Smooth muscle cell (in vitro differentiated cells): ENCODE measurements at regions not wholly inside any gene's neighbourhood (a gene's known extent, or its start where the extent isn't known, plus 50 kb on each side); places are given as distances from the start of the nearest gene placed in this dataset.
A peak's percentile ranks its signal among the peaks of the same experiment; 100 is the strongest.

Experiments
- DNase-seq: peaks from one replicate; lab custom pipeline; 2025; ENCODE audit not compliant: unreplicated experiment; lab: John Stamatoyannopoulos, UW
- H2AFZ ChIP-seq: fragments of 200-600 bp; sonication (generic); 2 replicates; pipeline ENCODE4 v1.6.0; 2016; ENCODE audit warnings: antibody characterized with exemption, low read depth, mild to moderate bottlenecking
- H3F3A ChIP-seq: fragments of 200-600 bp; sonication (generic); 2 replicates; pipeline ENCODE4 v1.6.0; 2017; ENCODE audit warnings: antibody characterized with exemption, low read depth
- H3K27ac ChIP-seq: fragments of 200-600 bp; sonication (generic); 2 replicates; pipeline ENCODE4 v1.5.1; 2016; ENCODE audit warnings: low read depth, mild to moderate bottlenecking
- H3K27me3 ChIP-seq: fragments of 200-600 bp; sonication (generic); 2 replicates; pipeline ENCODE4 v1.6.1; 2016; ENCODE audit warnings: low read depth, mild to moderate bottlenecking
- H3K36me3 ChIP-seq: fragments of 200-600 bp; sonication (generic); 2 replicates; pipeline ENCODE4 v1.5.1; 2016; ENCODE audit warnings: low read depth
- H3K4me1 ChIP-seq: fragments of 200-600 bp; sonication (generic); 2 replicates; pipeline ENCODE4 v1.5.1; 2016; ENCODE audit warnings: low read depth
- H3K4me2 ChIP-seq: fragments of 200-600 bp; sonication (generic); 2 replicates; pipeline ENCODE4 v1.6.0; 2016; ENCODE audit warnings: mild to moderate bottlenecking
- H3K4me3 ChIP-seq: fragments of 200-600 bp; sonication (generic); 2 replicates; pipeline ENCODE4 v1.5.1; 2016; ENCODE audit warnings: mild to moderate bottlenecking
- H3K79me2 ChIP-seq: fragments of 200-600 bp; sonication (generic); 2 replicates; pipeline ENCODE4 v1.6.0; 2016; ENCODE audit warnings: low read depth, mild to moderate bottlenecking
- H3K9ac ChIP-seq: fragments of 200-600 bp; sonication (generic); 2 replicates; pipeline ENCODE4 v1.6.0; 2016; ENCODE audit warnings: low read depth
- H3K9me3 ChIP-seq: fragments of 200-600 bp; sonication (generic); replicated peaks from 2 replicates; pipeline ENCODE4 v1.5.1; 2016; ENCODE audit warnings: low read depth
- H4K20me1 ChIP-seq: fragments of 200-600 bp; sonication (generic); 2 replicates; pipeline ENCODE4 v1.6.0; 2016; ENCODE audit warnings: low read depth
- CTCF ChIP-seq: fragments of 200-600 bp; sonication (generic); IDR thresholded peaks from 2 replicates; pipeline ENCODE4 v1.5.1; 2017; ENCODE audit warnings: borderline replicate concordance, mild to moderate bottlenecking, antibody characterized with exemption; ENCODE audit not compliant: insufficient read depth, poor library complexity, severe bottlenecking
- WGBS: methylation state at CpG from one replicate; pipeline ENCODE4 v1.1.7; 2016; ENCODE audit warnings: low lambda C conversion rate; 5-methylcytosine and 5-hydroxymethylcytosine counted together

- DNase-seq: no peak
- H3K79me2 ChIP-seq: no peaks in the 10 kb centered on the region
- H3K9ac ChIP-seq: no peak overlapping the region
- WGBS: 82% methylated on average over 3 of the region's 3 CpGs
- no peaks in the 10 kb centered on the region for H3F3A ChIP-seq
- H3K27me3 ChIP-seq: no peaks in the 10 kb centered on the region
- no peak overlapping the region for H2AFZ ChIP-seq
- TF ChIP-seq CTCF: no peak
- H3K4me2 ChIP-seq: no peak overlapping the region
- H3K4me1 ChIP-seq: no peaks in the 10 kb centered on the region
- no peaks in the 10 kb centered on the region for H3K36me3 ChIP-seq
- no peaks in the 10 kb centered on the region for H3K9me3 ChIP-seq
- H3K27ac ChIP-seq: no peak overlapping the region
- H4K20me1 ChIP-seq: no peaks in the 10 kb centered on the region
- H3K4me3 ChIP-seq: no peak overlapping the region
Observed at GRCh38 chr10:70982443-70982842, 94.1 kb upstream of the PCBD1 start.

- H3K36me3 ChIP-seq: no peaks in the 10 kb centered on the region
- no peak overlapping the region for H3K9ac ChIP-seq
- no peak overlapping the region for H3K4me3 ChIP-seq
- 62% methylated on average over 8 of the region's 8 CpGs for WGBS
- H2AFZ ChIP-seq: no peak overlapping the region
- no peak for TF ChIP-seq CTCF
- H3K27ac ChIP-seq: peak overlapping the region; percentile 22
- no peaks in the 10 kb centered on the region for H4K20me1 ChIP-seq
- no peaks in the 10 kb centered on the region for H3F3A ChIP-seq
- H3K4me2 ChIP-seq: no peak overlapping the region
- DNase-seq: no peak
- H3K9me3 ChIP-seq: no peaks in the 10 kb centered on the region
- H3K4me1 ChIP-seq: no peaks in the 10 kb centered on the region
- no peaks in the 10 kb centered on the region for H3K79me2 ChIP-seq
- no peaks in the 10 kb centered on the region for H3K27me3 ChIP-seq
Observed at GRCh38 chr10:70984986-70985722, 96.8 kb upstream of the PCBD1 start.

GRCh38 chr10:70985824-70986622, 97.7 kb upstream of the PCBD1 start:
- H3K4me3 ChIP-seq: no peak overlapping the region
- H3F3A ChIP-seq: no peaks in the 10 kb centered on the region
- H3K27me3 ChIP-seq: no peaks in the 10 kb centered on the region
- H3K79me2 ChIP-seq: no peaks in the 10 kb centered on the region
- no peaks in the 10 kb centered on the region for H4K20me1 ChIP-seq
- peak overlapping the region; percentile 22 for H3K27ac ChIP-seq
- H3K4me2 ChIP-seq: no peak overlapping the region
- H2AFZ ChIP-seq: no peak overlapping the region
- no peak for DNase-seq
- no peak for TF ChIP-seq CTCF
- H3K9ac ChIP-seq: no peak overlapping the region
- no peaks in the 10 kb centered on the region for H3K9me3 ChIP-seq
- no peaks in the 10 kb centered on the region for H3K4me1 ChIP-seq
- 71% methylated on average over 12 of the region's 13 CpGs for whole genome bisulfite sequencing
- no peaks in the 10 kb centered on the region for H3K36me3 ChIP-seq
